ENCODE measurements at regions not wholly inside any gene's neighbourhood (a gene's known extent, or its start where the extent isn't known, plus 50 kb on each side); places are given as distances from the start of the nearest gene placed in this dataset.
A peak's percentile ranks its signal among the peaks of the same experiment; 100 is the strongest.
"Not testable (repeated sequence)": the region's sequence is repeated elsewhere in the genome, so short reads cannot be mapped to it uniquely, and the experiment has no call there.

DNA sequence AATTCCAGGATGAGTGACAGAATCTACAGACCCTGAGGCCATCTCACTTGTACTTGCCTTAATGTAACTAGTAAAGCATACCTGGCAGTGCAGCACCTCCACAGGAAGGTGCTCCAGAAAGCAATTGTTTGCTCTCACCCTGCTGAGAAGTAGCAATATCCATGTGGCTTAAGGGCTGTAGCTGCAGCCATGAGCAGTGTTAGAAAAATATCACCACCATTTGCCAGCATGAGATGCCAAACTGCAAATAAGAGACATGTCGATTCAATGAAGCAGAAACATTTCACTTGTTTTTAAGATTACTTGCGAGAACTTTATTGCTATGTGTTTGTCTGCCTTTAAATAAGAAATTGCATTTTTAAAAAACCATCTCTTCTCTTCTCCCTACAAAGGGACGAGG lies 151.5 kb downstream of the PRL start:
- DNase-seq = no peak

DNA sequence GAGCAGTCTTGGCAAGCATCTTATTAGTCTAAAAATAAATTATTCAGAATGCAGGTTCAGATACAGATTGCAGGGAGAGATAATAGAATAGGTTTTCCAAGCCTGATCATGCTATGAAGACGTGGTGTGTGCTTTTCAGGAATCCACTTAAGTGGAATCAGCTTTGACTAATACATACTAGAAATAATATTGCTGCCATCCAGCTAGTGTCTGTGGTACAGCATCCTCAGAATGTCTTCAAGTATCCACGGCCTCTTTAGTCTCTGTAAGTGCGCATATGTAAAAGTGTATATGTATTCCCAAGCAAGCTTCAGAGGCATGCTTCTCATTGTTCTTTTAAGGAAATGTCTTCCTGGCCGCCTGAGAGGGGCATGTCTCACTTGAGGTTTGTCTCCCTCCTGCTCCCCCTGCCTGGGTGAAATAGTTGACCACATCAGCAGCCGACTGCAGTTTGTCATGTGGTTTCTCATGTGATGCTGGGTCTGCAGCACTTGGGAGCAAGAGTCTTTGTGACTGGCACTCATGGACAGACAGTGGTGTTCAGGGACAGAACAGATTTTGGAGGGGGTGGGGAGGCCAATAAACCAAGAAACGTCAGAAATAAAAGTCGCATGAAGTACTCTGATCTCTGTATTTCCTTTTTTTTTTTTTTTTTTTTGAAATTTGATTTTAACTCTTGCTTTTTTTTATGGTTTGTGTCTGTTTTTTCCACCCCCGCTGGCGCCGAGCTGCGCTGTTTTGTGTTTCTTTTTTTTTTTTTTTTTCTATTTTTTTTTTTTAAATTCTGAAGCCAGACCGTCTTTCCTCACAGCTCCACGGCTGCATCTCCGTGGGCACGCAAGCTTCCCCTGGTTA lies 150.8 kb downstream of the PRL start:
- DNase-seq = peak in 1 of 2 donors; percentile 64

DNA sequence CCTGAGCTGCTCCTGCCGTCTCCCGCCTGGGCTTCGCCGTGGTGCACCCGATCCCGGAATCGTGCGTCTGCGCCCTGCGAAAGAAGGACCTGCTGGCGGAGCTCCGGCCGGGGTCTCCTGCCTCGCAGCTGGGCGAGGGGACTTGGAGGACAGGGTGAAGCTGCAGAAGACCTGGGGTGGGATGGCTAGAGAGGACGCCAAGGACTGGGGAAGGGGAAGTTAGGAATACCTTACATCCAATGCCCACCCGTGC lies 150.2 kb downstream of the PRL start:
- no peak for DNase-seq

DNA sequence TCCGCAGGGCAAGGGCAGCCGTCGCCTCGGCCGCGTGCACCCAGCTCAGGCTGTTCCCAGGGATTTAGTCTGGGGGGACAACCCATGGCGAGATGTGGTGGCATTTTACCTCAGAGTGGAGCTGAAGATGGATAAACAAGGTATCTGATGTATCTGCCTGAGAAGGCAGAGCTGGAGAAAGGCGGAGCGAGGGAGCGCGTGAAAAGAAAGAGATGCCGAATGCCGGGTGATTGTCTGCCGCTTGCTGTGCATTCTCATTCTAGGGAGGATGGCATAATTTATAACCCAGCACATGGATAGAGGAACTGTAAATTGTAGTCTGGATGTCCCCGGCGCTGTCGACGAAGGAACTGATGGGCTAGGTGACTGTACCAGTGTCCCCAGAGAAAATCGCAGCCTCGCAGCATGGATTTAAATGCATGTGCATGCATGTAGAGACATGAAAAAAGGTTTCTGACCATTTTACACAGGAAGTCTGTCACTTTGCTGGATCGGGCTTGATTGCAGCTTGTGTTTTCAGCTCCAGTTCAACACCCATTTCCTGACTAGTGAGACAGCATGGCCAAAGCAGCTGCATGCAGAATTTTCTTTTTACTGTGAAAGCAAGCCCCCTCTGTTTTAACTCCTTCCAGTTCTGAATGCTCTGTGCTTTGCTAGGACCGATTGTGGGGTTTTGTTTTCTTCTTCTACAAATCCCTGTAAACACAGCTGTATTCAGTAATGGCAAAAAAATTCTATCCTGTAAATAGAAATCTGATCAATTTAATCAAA lies 149.7 kb downstream of the PRL start:
- no peak for DNase-seq

DNA sequence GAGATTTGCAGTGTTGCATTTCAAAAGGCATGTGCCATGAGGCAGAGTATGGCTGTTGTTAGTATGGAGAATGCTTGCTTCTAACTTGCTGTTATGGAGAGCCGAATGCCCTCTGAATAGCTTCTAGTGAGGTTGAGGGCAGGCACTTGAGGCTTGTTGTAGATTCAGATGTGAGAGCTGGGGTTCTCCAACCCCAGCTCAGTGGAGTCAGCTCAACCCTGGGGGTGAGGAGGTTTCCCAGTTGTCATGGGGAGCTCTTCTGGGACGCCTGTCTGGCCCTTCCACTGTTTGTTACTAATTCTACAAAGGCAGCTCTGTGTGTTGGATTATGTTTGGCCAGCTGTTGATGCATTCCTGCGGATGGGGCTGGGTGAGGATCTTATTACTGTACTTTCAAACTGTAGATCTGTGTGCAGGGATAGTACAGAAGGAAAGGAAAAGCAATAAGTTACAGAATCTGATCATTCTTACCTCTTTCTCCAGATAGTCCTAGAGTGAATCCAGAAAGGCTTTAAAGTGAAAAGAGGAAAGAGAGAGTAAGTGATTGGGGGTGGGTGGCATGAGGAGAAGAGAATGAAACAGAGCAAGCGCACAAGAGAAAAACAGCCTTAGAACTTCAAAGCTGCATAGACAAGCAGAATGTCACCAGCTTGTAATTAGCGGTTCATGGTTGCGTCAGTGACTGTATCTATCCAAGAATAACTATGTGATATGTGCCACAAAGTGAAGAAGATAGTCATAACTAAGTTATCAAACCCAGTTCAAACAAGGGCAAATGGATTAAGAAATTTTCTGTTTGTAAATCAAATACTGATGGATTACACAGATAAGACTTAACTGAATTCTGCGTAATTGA lies 148.7 kb downstream of the PRL start:
- DNase-seq = peak; percentile 81 to 86

DNA sequence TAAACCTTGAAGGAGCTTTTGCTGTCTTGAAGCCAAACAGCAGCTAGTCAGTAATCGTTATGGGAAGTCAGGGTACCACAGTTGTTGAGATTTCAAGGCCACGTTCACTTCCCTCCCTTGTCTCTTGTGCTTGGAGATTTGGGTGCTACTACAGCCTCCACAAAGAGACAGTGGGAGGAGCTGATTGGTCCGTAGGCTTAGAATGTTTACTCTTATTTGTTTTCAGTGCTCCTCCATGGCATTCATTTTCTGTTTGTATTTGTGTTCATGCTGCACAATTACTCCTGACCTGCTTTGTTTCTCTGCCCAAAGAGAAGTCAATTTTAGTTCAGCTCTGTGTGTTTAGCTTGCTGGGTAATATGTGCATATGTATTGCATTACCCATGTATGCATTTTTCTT lies 147.7 kb downstream of the PRL start:
- no peak for DNase-seq

DNA sequence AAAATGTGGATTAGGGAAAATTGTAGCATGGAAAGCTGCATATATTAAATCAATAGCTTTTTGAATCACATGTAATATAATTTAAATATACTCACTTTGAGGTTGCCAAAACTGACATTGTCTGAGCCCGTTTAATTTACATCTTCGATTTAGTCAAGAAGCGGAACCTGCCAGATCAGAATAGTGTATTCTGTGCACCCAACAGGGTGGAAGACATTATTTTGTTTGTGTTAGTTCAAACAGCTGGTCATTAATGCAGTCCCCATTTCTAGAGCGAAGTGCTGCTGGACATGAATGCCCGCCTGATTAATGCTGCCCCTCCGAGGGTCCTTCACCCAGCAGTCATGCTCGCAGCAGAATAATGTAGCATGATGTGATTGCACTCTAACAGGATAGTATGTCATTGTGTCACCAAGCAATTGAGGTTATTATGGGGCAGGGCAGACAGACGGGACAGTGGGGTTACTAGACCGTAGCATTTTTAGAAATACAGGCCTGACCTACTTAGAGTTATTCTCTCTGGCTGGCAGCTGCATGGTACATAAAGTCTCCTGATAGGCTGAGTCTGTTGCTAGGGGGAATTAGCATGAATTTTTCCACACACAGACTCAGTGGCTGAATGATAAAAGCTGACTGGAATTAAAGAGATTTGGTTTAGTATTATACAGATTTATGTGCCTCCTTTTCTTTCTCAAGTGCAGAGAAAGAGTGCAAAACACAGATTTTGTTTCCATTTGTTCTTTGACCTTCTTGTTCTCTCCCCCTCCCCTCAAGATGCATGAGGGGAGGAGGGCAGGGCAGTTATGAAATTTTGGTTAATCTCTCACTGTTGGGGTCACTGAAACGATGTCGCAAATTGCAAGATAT lies 147.1 kb downstream of the PRL start:
- peak in 1 of 2 donors; percentile 63 for DNase-seq

DNA sequence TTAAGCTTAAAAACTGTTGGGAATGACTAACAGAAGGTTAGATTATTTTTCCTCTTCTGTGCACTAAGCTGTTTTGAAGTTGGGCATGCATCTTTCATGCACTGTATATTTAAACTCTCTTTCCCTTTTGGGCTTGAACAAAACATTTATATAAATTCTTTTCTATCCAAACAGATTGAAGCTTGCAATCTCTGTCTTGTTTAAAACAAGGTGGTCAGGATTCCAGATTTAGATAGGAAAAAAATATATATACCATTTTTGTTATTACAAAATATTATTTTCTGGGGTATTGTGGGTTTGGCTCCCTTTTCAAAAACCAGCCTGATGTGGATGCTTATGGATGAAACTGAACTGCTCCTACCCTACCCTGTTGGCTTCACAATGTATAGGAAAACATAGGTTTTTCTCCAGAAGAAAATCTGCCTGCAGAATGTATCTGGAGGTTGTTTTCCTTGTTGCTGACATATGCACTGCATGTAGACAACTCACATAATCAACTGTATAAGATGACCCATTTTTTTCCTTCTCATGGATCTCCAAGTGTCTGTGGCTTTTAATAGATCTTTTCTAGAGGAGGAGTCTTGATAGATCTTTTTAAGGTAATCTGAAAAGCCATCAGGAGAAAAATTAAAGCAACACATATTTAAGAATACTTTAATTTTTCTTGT lies 146.3 kb downstream of the PRL start:
- DNase-seq = no peak

DNA sequence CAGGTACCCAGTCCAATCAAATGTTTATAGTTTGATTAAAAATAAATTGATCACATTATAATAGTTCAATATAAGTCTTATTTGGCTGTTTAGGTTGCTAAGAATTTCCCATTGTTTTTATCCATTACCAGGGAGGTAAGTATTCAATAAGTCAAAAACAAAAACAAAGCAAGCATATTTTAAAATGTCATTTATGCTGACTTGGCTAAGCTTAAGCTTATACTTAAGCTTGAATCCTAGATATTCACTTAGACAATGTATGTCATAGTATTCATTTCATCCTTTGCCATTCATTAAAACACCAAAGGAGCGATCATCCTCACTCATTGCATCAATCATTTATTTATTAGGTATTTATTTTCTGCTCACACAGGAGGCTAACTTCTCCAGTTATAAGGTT lies 144.9 kb downstream of the PRL start:
- no peak for DNase-seq

DNA sequence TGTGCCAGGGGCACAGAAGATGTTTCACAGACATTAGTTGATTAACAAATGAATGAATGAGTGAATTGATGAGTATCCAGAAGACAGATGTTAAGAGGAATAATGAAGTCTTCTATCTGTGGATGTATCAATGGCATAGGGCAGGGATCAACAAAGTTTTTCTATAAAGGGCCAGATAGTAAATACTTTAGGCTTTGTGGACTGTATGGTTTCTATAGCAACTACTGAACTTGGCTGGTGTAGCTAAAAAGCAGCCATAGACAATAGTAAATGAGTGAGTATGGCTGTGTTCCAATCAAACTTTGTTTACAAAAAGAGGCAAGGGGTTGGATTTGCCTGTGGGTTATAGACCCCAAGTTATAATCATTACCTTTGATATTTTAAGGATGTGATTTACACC lies 144.0 kb downstream of the PRL start:
- no peak for DNase-seq

DNA sequence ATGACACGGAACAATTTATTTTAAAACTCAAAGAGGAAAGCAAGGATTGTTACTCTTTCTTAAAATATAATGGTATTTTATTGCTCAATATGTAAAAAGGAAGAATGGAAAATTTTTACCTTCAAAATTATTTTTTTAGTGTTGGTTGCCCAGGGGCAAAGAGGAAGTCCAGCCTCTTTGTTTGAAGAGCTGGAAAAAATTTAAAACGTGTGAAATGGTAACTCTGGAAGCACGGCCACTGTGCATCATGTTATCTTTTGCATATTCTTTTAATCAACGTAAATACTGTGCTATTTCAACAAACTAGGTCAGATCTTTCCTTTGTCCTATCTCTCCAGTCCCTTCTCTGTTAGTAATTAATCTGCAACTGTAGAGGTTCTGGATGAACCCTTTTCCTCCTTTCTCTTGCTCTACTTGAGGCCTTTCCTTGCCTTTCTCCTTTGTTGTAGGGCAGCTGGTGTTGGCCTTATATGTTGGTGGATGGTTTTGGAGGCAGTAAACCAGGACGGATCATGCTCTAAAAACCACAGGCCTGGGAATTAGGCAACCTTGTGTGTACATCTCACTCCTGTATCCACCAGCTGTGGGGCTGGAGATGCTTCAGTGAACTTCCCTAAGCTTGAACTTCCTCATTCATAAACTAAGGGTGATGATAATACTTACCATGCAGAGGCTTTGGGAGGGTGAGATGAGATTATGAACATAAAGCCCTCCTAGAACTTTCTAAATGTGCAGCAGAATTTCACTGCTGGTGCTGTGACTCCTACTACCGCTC lies 143.3 kb downstream of the PRL start:
- DNase-seq = no peak

DNA sequence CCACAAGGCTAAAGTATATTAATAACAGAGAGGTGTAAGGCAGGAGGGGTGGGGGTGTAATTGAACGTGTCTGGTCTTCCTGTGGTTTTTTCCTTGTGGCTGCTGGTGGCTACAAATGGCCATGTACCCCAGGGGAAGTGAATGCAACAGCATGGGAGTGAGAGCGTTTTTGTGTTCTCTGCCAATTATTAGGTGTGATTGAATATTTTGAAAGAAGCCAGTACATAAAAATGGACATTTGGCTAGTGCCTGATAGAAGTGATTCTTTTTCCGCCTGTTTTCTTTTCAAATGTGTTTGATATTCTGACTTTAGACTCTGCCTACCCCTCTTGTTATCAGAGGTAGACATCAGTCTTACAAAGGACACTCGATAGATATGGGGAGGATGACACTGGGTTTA lies 141.3 kb downstream of the PRL start:
- no peak for DNase-seq

DNA sequence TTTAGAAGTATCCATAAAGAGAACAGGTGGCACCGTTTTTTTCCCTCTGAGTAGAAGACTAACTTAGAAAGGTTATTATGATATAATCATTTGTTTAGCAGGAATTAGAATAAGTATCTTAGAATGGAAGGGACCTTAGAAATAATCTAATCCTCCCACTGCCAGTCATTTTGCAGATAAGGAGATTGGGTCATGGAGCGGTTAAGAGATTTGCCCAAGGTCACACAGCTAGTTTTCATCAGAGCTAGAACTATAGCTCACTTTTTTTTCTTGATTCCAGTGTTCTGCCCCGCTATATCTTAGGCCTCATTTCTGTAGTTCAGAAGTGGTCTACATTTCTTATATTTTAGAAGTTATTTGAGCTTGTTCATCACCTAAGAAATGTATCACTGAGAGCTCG lies 139.6 kb downstream of the PRL start:
- no peak for DNase-seq

DNA sequence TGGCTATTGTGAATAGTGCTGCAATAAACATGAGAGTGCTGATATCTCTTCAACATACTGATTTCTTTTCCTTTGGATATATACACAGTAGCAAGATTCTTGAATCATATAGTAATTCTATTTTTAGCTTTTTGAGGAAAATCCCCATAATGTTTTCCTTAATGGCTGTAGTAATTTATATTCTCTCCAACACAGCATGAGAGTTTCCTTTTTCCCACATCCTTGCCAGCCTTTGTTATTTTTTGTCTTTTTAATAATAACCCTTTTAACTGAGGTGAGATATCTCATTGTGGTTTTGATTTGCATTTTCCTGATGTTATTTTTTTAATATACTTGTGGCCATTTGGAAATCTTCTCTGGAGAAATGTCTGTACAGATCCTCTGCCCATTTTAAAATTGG lies 132.6 kb downstream of the PRL start:
- no peak for DNase-seq

DNA sequence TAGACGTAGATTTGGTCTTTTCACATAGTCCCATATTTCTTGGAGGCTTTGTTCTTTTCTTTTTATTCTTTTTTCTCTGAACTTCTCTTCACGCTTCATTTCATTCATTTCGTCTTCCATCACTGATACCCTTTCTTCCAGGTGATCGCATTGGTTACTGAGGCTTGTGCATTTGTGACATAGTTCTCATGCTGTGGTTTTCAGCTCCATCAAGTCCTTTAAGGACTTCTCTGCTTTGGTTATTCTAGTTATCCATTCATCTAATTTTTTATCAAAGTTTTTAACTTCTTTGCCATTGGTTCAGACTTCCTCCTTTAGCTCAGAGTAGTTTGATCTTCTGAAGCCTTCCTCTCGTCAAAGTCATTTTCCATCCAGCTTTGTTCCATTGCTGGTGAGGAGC lies 125.8 kb downstream of the PRL start:
- not testable (repeated sequence) for DNase-seq

DNA sequence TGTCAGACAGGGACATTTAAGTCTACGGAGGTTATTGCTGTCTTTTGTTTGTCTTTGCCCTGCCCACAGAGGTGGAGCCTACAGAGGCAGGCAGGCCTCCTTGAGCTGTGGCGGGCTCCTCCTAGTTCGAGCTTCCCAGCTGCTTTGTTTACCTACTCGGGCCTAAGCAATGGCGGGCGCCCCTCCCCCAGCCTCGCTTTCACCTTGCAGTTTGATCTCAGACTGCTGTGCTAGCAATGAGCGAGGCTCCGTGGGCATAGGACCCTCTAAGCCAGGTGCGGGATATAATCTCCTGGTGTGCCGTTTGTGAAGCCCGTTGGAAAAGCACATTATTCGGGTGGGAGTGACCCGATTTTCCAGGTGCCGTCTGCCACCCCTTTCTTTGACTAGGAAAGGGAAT lies 125.0 kb downstream of the PRL start:
- DNase-seq = not testable (repeated sequence)

DNA sequence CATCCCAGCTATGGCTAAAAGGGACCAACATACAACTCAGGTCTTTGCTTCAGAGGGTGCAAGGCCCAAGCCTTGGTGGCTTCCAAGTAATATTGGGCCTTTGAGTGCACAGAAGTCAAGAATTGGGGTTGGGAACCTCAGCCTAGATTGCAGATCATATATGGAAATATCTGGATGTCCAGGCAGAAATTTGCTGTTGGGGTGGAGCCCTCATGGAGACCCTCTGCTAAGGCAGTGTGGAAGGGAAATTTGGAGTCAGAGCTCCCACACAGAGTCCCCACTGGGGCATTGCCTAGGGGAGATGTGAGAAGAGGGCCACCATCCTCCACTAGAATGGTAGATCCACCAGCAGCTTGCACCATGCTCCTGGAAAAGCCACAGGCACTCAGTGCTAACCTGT lies 123.5 kb downstream of the PRL start:
- no peak for DNase-seq

DNA sequence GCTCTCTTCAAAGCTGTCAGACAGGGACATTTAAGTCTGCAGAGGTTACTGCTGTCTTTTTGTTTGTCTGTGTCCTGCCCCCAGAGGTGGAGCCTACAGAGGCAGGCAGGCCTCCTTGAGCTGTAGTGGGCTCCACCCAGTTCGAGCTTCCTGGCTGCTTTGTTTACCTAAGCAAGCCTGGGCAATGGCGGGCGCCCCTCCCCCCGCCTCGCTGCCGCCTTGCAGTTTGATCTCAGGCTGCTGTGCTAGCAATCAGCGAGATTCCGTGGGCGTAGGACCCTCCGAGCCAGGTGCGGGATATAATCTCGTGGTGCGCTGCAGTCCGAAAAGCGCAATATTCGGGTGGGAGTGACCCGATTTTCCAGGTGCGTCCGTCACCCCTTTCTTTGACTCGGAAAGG lies 116.6 kb downstream of the PRL start:
- DNase-seq = not testable (repeated sequence)

DNA sequence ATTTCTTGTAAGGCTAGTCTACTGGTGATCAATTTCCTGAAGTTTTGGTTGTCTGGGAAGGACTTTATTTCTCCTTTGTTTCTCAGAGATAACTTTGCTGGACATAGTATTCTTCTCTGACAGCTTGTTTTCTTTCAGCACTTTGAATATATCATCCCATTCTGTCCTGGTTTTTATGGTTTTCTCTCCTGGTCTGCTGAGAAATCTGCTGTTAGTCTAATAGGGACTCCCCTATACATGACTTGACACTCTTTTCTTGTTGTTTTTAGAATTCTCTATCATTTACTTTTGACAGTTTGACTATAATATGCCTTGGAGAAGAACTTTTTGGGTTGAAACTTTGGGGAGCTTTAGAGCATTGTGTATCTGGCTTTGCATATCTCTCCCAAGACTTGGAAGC lies 112.5 kb downstream of the PRL start:
- no peak for DNase-seq

DNA sequence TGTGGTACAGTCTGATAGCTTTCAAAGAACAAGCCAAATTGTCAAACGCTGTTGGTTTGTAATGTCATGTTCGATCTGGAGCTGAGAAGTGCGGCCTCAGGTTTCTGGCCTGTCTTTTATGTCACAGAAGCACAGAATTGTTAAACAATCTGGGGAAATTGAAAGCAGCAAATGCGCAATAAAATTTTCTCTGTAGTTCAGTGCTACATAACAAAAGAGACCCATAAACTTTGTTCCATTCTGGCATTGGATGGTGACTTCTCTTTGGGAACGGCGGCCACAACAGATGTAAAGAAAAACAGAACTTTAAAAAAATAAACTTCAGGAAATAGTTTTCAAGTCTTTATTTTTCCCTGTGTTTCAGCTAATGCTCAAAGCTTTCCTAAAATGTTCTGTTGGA lies 106.9 kb downstream of the PRL start:
- no peak for DNase-seq
